SU-DHL-6 (cell line): ENCODE measurements at regions not wholly inside any gene's neighbourhood (a gene's known extent, or its start where the extent isn't known, plus 50 kb on each side); places are given as distances from the start of the nearest gene placed in this dataset.

Experiments used
- CTCF ChIP-seq: fragments of 200-600 bp; sonication (generic); IDR thresholded peaks from one replicate; pipeline ENCODE4 v1.5.1; 2017; ENCODE audit warnings: antibody characterized with exemption, mild to moderate bottlenecking, low read length, moderate library complexity; ENCODE audit not compliant: insufficient read depth, poor library complexity, severe bottlenecking
- EZH2phosphoT487 ChIP-seq: fragments of 200-600 bp; sonication (generic), shearing (Covaris generic); conservative IDR thresholded peaks from 2 replicates; pipeline ENCODE4 v1.6.1; 2018; ENCODE audit warnings: mild to moderate bottlenecking, antibody characterized with exemption, low read length, moderate library complexity, mixed read lengths

DNA sequence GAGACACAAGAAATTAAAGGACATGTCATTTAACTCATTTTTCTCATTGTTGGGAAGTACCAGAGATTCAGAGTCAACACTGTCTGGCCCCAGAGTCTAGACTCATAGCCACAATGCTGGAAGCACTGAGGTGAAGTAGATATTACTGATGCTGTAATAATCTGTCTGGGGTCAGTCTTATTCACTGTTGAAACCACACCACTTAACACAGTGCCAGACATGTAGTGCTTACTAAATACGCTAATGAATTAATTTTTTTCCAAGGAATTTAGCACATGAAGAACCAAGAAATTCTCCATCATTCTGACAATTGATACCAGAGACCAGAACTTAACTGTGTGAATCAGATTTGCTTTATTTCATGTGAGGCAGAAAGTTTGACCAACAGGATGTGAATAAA is 150.8 kb upstream of the STAC start:
- no peak for TF ChIP-seq CTCF
- no peak for TF ChIP-seq EZH2phosphoT487
